T47D (cell line): ENCODE measurements at regions not wholly inside any gene's neighbourhood (a gene's known extent, or its start where the extent isn't known, plus 50 kb on each side); places are given as distances from the start of the nearest gene placed in this dataset.

Source experiments
- DNase-seq, 2 experiments: peaks; one replicate each; pipeline versions ENCODE4 v3.0.0 to v3.0.0-alpha.2; 2011 to 2012; ENCODE audit warnings: low read depth in 1 of 2, low spot score in 1 of 2
- JUND ChIP-seq: IDR thresholded peaks from 2 replicates; pipeline ENCODE4 v1.6.1; 2012; ENCODE audit warnings: low read depth
- in situ Hi-C: cut with HindIII; loops from 2 replicates; pipeline ENCODE4 v1.10.0; 2016; ENCODE audit warnings: low sequenced_read_pairs, low pct_unique_long_range_greater_than_20kb

GRCh38 chr11:28887681-28888080 is 779.5 kb downstream of the METTL15 start:
- TF ChIP-seq JUND, result no peak
- no peak for DNase-seq

GRCh38 chr11:28879869-28880268 is 771.7 kb downstream of the METTL15 start:
- in situ Hi-C loops, result no loop called here
- no peak for DNase-seq
- no peak for TF ChIP-seq JUND

More at GRCh38 chr11:28887681-28888080, 779.5 kb downstream of the METTL15 start:
- in situ Hi-C loops, result no loop called here

- in situ Hi-C loops, result no loop called here
- TF ChIP-seq JUND, result no peak
- no peak for DNase-seq
Observed at GRCh38 chr11:28878025-28878424, 769.8 kb downstream of the METTL15 start.

DNA sequence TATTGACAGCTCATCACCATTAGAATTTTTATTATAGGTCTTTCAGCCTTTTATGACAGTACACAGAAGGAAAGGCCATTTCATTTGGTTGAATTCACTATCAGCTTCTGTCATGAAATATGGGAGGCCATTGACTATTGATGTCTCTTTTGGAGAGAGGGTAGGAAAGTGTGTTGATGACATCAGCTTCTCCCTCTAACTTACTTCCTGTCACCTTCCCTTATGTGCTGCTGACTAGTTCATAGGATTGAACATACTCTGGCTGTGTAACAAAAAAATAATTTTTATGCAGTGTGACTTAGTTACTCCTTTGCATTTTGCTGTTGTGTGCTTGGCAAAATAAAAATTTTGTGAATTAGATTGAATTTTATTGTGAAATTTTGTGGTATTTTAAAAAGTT is 769.2 kb downstream of the METTL15 start:
- no peak for TF ChIP-seq JUND
- DNase-seq, result no peak
- in situ Hi-C loops, result no loop called here

DNA sequence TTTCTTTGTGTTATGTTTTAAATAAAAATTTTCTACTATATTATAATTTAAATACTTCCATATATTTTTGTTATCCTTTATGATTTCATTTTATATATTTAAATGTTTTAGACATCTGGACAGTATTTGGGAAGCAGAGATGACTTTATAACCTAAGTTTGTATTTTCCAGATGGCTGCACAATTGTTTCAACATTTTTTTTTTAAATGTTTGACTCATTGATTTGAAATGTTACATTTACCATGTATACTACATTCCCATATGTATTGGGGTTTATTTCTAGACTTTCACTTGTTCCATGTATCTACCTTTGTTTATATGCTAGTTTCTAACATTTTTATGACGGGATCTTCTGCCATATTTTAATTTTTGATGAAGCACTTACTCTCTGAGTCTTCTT is 766.5 kb downstream of the METTL15 start:
- DNase-seq, result no peak
- no peak for TF ChIP-seq JUND
- in situ Hi-C loops, result no loop called here

DNA sequence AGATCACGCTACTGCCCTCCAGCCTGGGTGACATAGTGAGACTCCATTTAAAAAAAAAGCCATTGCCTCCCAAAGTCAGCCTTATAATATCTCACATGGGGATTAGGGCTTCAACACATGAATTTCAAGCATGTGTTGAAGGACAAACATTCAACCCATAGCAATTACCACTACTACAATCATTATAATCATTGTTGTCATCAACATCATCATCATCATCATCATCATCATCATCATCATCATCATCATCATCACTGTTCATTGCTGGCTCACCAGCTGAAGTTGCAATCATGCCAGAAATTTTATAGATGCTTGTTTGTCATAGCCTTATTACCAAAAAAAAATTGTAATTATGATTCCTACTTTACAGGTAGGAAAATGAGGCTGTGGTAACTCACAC is 762.9 kb downstream of the METTL15 start:
- no peak for DNase-seq

GRCh38 chr11:28863422-28863821 is 755.2 kb downstream of the METTL15 start:
- no peak for DNase-seq
- in situ Hi-C loops, result no loop called here
- no peak for TF ChIP-seq JUND

More for the DNA sequence above, 762.9 kb downstream of the METTL15 start:
- TF ChIP-seq JUND, result no peak
- in situ Hi-C loops, result no loop called here

DNA sequence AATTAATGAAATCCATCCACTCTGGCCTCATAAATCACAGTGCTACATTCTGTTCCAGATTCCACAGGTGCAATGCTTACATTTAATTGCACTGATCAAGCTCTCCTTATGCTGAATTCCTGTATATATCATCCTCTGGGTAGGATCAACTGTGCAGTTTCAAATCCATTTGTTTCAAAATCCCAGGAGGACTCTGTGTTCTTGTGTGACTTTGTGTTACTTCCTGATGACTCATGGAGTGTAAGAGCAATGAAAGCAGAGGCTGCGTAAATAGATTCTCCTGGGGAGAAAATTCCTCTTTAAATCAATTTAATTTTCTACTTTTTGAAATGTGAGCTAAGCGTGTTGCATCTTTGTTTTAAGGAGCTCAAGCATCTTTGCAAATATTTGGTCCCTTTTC is 752.7 kb downstream of the METTL15 start:
- no peak for TF ChIP-seq JUND
- DNase-seq, result no peak
- in situ Hi-C loops, result no loop called here

DNA sequence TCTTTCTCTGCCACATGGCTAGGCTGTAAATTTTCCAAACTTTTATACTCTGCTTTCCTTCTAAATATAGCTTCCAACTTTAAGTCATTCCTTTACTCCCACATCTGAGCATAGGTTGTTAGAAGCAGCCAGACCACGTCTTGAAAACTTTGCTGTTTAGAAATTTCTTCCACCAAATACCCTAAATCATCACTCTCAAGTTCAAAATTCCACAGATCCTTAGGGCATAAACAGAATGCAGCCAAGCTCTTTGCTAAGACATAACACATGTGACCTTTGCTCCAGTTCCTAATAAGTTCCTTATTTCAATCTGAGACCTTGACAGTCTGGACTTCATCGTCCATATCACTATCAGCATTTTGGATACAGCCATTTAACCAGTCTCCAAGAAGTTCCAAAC is 749.9 kb downstream of the METTL15 start:
- in situ Hi-C loops, result no loop called here
- TF ChIP-seq JUND, result no peak
- DNase-seq, result no peak

- in situ Hi-C loops, result no loop called here
- no peak for DNase-seq
- no peak for TF ChIP-seq JUND
Observed at GRCh38 chr11:28849053-28849452, 740.9 kb downstream of the METTL15 start.

DNA sequence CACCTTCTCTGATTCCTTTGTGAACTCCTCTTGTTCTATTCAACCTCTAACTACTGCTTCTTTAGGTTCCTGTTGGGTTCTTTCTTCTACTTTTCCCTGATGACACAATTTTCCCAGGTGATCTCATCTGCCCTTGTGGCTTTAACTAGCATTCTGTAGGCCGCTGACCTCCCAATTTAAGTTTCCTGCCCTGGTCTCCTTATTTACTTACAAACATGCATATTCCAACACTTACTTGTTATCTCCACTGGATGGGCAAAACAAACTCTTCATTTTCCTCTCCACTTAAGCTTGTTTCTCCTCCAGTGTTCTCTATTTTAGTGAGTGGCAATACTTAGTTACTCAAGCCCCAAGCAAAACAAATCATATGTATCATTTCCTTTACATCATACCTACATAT is 734.5 kb downstream of the METTL15 start:
- no peak for TF ChIP-seq JUND
- in situ Hi-C loops, result no loop called here
- DNase-seq, result no peak

DNA sequence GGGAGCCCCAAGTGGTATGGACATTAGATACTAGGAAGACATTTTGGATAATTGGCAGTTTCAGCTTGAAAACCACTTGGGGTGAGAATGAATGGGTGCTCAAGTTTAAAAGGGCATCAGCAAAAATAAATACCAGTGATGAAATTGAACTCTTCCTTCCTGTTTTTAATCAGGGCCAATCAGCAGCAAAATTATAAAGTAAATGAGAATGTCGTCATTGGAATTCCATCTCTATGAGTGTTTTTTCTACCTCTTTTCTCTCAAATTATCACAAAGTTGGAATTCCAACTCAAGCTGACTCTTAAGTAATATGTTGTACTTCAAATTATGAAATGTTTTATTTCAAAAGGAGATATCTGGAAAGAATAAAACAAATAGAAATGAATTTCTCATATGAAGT is 730.6 kb downstream of the METTL15 start:
- no peak for TF ChIP-seq JUND
- no peak for DNase-seq
- in situ Hi-C loops, result no loop called here

DNA sequence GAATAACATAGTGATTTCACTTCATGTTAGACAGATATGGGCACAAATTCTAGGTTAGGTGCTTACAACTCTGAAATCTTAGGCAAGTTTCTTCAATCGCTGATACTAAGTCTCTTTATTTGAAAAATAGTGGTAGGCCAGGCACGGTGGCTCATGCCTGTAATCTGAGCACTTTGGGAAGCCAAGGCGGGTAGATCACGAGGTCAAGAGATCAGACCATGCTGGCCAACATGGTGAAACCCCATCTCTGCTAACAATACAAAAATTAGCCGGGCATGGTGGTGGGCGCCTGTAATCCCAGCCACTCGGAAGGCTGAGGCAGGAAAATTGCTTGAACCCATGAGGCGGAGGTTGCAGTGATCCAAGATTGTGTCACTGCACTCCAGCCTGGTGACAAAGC is 729.4 kb downstream of the METTL15 start:
- no peak for TF ChIP-seq JUND
- DNase-seq, result no peak
- in situ Hi-C loops, result no loop called here

- no peak for DNase-seq
- TF ChIP-seq JUND, result no peak
- in situ Hi-C loops, result no loop called here
Observed at GRCh38 chr11:28836285-28837081, 728.3 kb downstream of the METTL15 start.
